Breast epithelium (tissue), 3 donors: ENCODE measurements at regions not wholly inside any gene's neighbourhood (a gene's known extent, or its start where the extent isn't known, plus 50 kb on each side); places are given as distances from the start of the nearest gene placed in this dataset.

Experiments used
- POLR2A ChIP-seq: fragments of 450-650 bp; IDR thresholded peaks from one replicate; pipeline ENCODE4 v1.6.1; 2016; ENCODE audit warnings: antibody characterized with exemption, mild to moderate bottlenecking, moderate library complexity
- POLR2AphosphoS5 ChIP-seq, 3 donors: sonication (generic); formaldehyde crosslinking; IDR thresholded peaks; one replicate each; pipeline ENCODE4 v1.6.1; 2017; ENCODE audit warnings: antibody characterized with exemption in 3 of 3
- TF ChIP-seq, protein P1 (sequence below), 3 donors: fragments of 450-650 bp; IDR thresholded peaks; one replicate each; pipeline ENCODE4 v1.5.1; 2016 to 2017; ENCODE audit warnings: antibody characterized with exemption in 3 of 3, mild to moderate bottlenecking in 3 of 3, moderate library complexity in 3 of 3

DNA sequence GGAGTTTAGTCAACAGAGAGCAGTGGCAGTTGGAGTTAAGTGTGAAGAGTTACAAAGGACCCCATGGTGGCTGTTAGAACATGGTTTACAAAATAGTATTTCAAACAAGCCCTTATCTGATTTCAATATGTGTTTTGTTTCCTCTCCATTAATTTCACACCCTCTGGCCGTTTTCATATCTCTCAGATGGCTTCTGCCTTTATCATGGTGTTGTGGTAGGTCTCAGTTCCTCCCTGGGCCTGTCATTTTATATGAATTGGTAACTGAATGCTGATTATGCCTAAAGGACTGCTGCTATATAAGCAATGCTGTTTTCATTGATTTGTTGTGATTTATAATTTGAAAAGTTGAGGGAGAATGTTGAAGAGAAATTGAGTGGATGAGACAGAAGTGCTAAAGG, 686.7 kb downstream of the NYAP2 start:
- TF ChIP-seq POLR2A = no peak
- TF ChIP-seq, protein P1, sequence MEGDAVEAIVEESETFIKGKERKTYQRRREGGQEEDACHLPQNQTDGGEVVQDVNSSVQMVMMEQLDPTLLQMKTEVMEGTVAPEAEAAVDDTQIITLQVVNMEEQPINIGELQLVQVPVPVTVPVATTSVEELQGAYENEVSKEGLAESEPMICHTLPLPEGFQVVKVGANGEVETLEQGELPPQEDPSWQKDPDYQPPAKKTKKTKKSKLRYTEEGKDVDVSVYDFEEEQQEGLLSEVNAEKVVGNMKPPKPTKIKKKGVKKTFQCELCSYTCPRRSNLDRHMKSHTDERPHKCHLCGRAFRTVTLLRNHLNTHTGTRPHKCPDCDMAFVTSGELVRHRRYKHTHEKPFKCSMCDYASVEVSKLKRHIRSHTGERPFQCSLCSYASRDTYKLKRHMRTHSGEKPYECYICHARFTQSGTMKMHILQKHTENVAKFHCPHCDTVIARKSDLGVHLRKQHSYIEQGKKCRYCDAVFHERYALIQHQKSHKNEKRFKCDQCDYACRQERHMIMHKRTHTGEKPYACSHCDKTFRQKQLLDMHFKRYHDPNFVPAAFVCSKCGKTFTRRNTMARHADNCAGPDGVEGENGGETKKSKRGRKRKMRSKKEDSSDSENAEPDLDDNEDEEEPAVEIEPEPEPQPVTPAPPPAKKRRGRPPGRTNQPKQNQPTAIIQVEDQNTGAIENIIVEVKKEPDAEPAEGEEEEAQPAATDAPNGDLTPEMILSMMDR (IDR thresholded peaks at IDR 0.05) = no peak
- no peak for TF ChIP-seq POLR2AphosphoS5 (IDR thresholded peaks at IDR 0.05)
